H9 (cell line): ENCODE measurements at regions not wholly inside any gene's neighbourhood (a gene's known extent, or its start where the extent isn't known, plus 50 kb on each side); places are given as distances from the start of the nearest gene placed in this dataset.
"Not testable (repeated sequence)": the region's sequence is repeated elsewhere in the genome, so short reads cannot be mapped to it uniquely, and the experiment has no call there.

ENCODE experiments used
- DNase-seq: peaks from one replicate; pipeline ENCODE4 v3.0.0-alpha.2; 2017
- H2AFZ ChIP-seq: one replicate; pipeline ENCODE4 v1.6.1; 2013; ENCODE audit warnings: mild to moderate bottlenecking, low read length, control low read depth, moderate library complexity
- H2AK5ac ChIP-seq: 2 replicates; pipeline ENCODE4 v1.6.1; 2013; ENCODE audit warnings: low read length, control low read depth, mixed read lengths; ENCODE audit not compliant: insufficient read length
- H2BK120ac ChIP-seq: one replicate; pipeline ENCODE4 v1.6.1; 2013; ENCODE audit warnings: low read depth, mild to moderate bottlenecking, low read length, control low read depth, inconsistent platforms; ENCODE audit not compliant: poor library complexity, severe bottlenecking
- H2BK12ac ChIP-seq: 2 replicates; pipeline ENCODE4 v1.6.1; 2013; ENCODE audit warnings: low read length, control low read depth, mixed read lengths, low read depth; ENCODE audit not compliant: insufficient read length
- H2BK15ac ChIP-seq: 2 replicates; pipeline ENCODE4 v1.6.1; 2013; ENCODE audit warnings: low read depth, low read length, control low read depth
- H2BK20ac ChIP-seq: one replicate; pipeline ENCODE4 v1.6.1; 2013; ENCODE audit warnings: low read depth, mild to moderate bottlenecking, low read length, control low read depth, inconsistent platforms; ENCODE audit not compliant: poor library complexity, severe bottlenecking
- H2BK5ac ChIP-seq: 2 replicates; pipeline ENCODE4 v1.6.1; 2013; ENCODE audit warnings: low read length, control low read depth, mixed read lengths; ENCODE audit not compliant: insufficient read length
- H3K14ac ChIP-seq: 2 replicates; pipeline ENCODE4 v1.6.1; 2013; ENCODE audit warnings: low read length, control low read depth; ENCODE audit not compliant: insufficient read depth
- H3K18ac ChIP-seq: 2 replicates; pipeline ENCODE4 v1.6.1; 2013; ENCODE audit warnings: low read depth, mild to moderate bottlenecking, mixed read lengths, low read length, control low read depth; ENCODE audit not compliant: insufficient read length
- H3K23ac ChIP-seq: 2 replicates; pipeline ENCODE4 v1.6.1; 2013; ENCODE audit warnings: low read length, control low read depth, mixed read lengths, low read depth; ENCODE audit not compliant: insufficient read length
- H3K23me2 ChIP-seq: 2 replicates; pipeline ENCODE4 v1.6.1; 2013; ENCODE audit warnings: low read depth, mild to moderate bottlenecking, mixed read lengths, low read length, control low read depth; ENCODE audit not compliant: insufficient read length, poor library complexity, severe bottlenecking
- H3K27ac ChIP-seq: 2 replicates; pipeline ENCODE4 v1.5.1; 2013; ENCODE audit warnings: low read length, control low read depth, mixed read lengths, low read depth; ENCODE audit not compliant: insufficient read length
- H3K27me3 ChIP-seq: 2 replicates; pipeline ENCODE4 v1.6.1; 2013; ENCODE audit warnings: low read length, control low read depth, inconsistent platforms; ENCODE audit not compliant: insufficient read depth
- H3K4ac ChIP-seq: 2 replicates; pipeline ENCODE4 v1.6.1; 2013; ENCODE audit warnings: low read depth, mild to moderate bottlenecking, control low read depth, inconsistent platforms, low read length, moderate library complexity
- H3K4me1 ChIP-seq: 2 replicates; pipeline ENCODE4 v1.6.1; 2013; ENCODE audit warnings: low read length, control low read depth, inconsistent platforms; ENCODE audit not compliant: insufficient read depth
- H3K4me2 ChIP-seq: 2 replicates; pipeline ENCODE4 v1.6.1; 2013; ENCODE audit warnings: low read length, control low read depth, mixed read lengths; ENCODE audit not compliant: insufficient read length, insufficient read depth
- H3K56ac ChIP-seq: 2 replicates; pipeline ENCODE4 v1.6.1; 2013; ENCODE audit warnings: low read depth, mild to moderate bottlenecking, mixed read lengths, low read length, control low read depth; ENCODE audit not compliant: insufficient read length
- H3K79me1 ChIP-seq: 2 replicates; pipeline ENCODE4 v1.6.1; 2013; ENCODE audit warnings: low read depth, mild to moderate bottlenecking, moderate library complexity, low read length, control low read depth, inconsistent platforms; ENCODE audit not compliant: insufficient read depth, poor library complexity, severe bottlenecking
- H3K79me2 ChIP-seq: 2 replicates; pipeline ENCODE4 v1.6.1; 2013; ENCODE audit warnings: low read length, control low read depth, inconsistent platforms; ENCODE audit not compliant: insufficient read depth
- H3K9ac ChIP-seq: 2 replicates; pipeline ENCODE4 v1.6.1; 2013; ENCODE audit warnings: low read length, control low read depth, mixed read lengths; ENCODE audit not compliant: insufficient read length; ENCODE audit errors: extremely low read depth
- H3K9me3 ChIP-seq: one replicate; pipeline ENCODE4 v1.6.1; 2013; ENCODE audit warnings: low read depth, low read length, inconsistent platforms; ENCODE audit not compliant: control insufficient read depth
- H3T11ph ChIP-seq: one replicate; pipeline ENCODE4 v1.6.1; 2013; ENCODE audit warnings: mild to moderate bottlenecking, low read length, control low read depth, inconsistent platforms
- H4K20me1 ChIP-seq: one replicate; pipeline ENCODE4 v1.6.1; 2013; ENCODE audit not compliant: control insufficient read depth, insufficient read length, insufficient read depth
- H4K5ac ChIP-seq: 2 replicates; pipeline ENCODE4 v1.6.1; 2013; ENCODE audit warnings: low read depth, mild to moderate bottlenecking, mixed read lengths, low read length, control low read depth; ENCODE audit not compliant: insufficient read length
- H4K8ac ChIP-seq: replicated peaks from 2 replicates; pipeline ENCODE4 v1.6.1; 2013; ENCODE audit warnings: low read length, control low read depth, mixed read lengths, low read depth; ENCODE audit not compliant: insufficient read length
- H4K91ac ChIP-seq: 2 replicates; pipeline ENCODE4 v1.6.1; 2013; ENCODE audit warnings: low read depth, mild to moderate bottlenecking, moderate library complexity, mixed read lengths, low read length, control low read depth; ENCODE audit not compliant: insufficient read length
- H3K27ac Mint-ChIP-seq, 3 experiments: 2 replicates in 2 of 3; 3 replicates in 1 of 3; pipeline ENCODE4 v1.8.0; 2020 to 2021; ENCODE audit warnings: mixed read lengths in 3 of 3, mild to moderate bottlenecking in 1 of 3, moderate library complexity in 1 of 3
- H3K27me3 Mint-ChIP-seq: 2 replicates; pipeline ENCODE4 v1.8.0; 2021; ENCODE audit warnings: low read depth, mild to moderate bottlenecking, moderate library complexity, mixed read lengths
- H3K36me3 Mint-ChIP-seq, 3 experiments: 2 replicates in 2 of 3; 3 replicates in 1 of 3; pipeline ENCODE4 v1.8.0; 2020 to 2021; ENCODE audit warnings: low read depth in 3 of 3, mixed read lengths in 3 of 3; ENCODE audit not compliant: insufficient read depth in 1 of 3
- H3K4me1 Mint-ChIP-seq, 2 experiments: 2 replicates each; pipeline ENCODE4 v1.8.0; 2020; ENCODE audit warnings: mixed read lengths in 2 of 2
- H3K4me3 Mint-ChIP-seq, 2 experiments: 2 replicates in 1 of 2; 3 replicates in 1 of 2; pipeline ENCODE4 v1.8.0; 2020 to 2021; ENCODE audit warnings: mild to moderate bottlenecking in 2 of 2, mixed read lengths in 2 of 2, moderate library complexity in 1 of 2
- H3K9me3 Mint-ChIP-seq, 2 experiments: 2 replicates in 1 of 2; 3 replicates in 1 of 2; pipeline ENCODE4 v1.8.0; 2020; ENCODE audit warnings: mild to moderate bottlenecking in 2 of 2, mixed read lengths in 2 of 2, moderate library complexity in 1 of 2
- CTCF ChIP-seq: fragments of 200-600 bp; sonication (generic); conservative IDR thresholded peaks from 3 replicates; pipeline ENCODE4 v1.8.0; 2021; ENCODE audit warnings: antibody characterized with exemption, mild to moderate bottlenecking
- WGBS: extraction: QIAGEN DNeasy Blood & Tissue Kit; methylation state at CpG from one replicate; pipeline ENCODE4 v1.1.7; 2013; ENCODE audit warnings: missing lambda C conversion rate, low lambda C conversion rate, mixed read lengths; ENCODE audit not compliant: insufficient read length; ENCODE audit errors: extremely low coverage; 5-methylcytosine and 5-hydroxymethylcytosine counted together

GRCh38 chrX:95764972-95765451 lies 919.6 kb upstream of the DIAPH2 start:
- Histone ChIP-seq H2BK120ac (no peak overlapping the region), H3K9ac (no peak overlapping the region), H4K20me1 (no peaks in the 10 kb centered on the region), H3K14ac (no peak overlapping the region), H3K23me2 (no peaks in the 10 kb centered on the region), H3K4me2 (peak overlapping the region; percentile 60), H3K27ac (no peak overlapping the region), H3T11ph (no peak overlapping the region), H2BK12ac (no peak overlapping the region), H2BK15ac (no peak overlapping the region), H3K18ac (no peak overlapping the region), H2BK20ac (no peak overlapping the region), H3K56ac (no peak overlapping the region), H4K91ac (no peak overlapping the region), H3K27me3 (no peaks in the 10 kb centered on the region), H4K5ac (no peak overlapping the region), H3K4me1 (no peaks in the 10 kb centered on the region), H2AK5ac (no peak overlapping the region), H3K79me1 (no peaks in the 10 kb centered on the region), H3K23ac (no peak overlapping the region), H3K9me3 (no peaks in the 10 kb centered on the region), H3K4ac (no peak overlapping the region), H2BK5ac (no peak overlapping the region), H2AFZ (no peak overlapping the region), H3K79me2 (no peaks in the 10 kb centered on the region), H4K8ac (no peak overlapping the region)
- Mint-ChIP-seq H3K4me3 (peak overlapping the region; percentile 51 to 59; a peak in 3 of 5 replicates), H3K27ac (peak overlapping the region; percentile 81 to 97 (median 95); a peak in 6 of 7 replicates), H3K27me3 (no peaks in the 10 kb centered on the region), H3K36me3 (peaks cover 0 to under 1% (median 0%) of the 10 kb centered on the region in 3 experiments; a peak in 2 of 7 replicates), H3K4me1 (peaks cover 33 to 39% of the 10 kb centered on the region in 2 experiments), H3K9me3 (peaks cover 0 to under 1% of the 10 kb centered on the region in 2 experiments; a peak in 2 of 5 replicates)
- WGBS: no CpG with 5 or more reads among the region's 3 CpGs
- peak; percentile 87 for TF ChIP-seq CTCF
- DNase-seq: peak; percentile 63

GRCh38 chrX:95771198-95771597 lies 913.4 kb upstream of the DIAPH2 start:
- H3K79me1 ChIP-seq, H2AFZ ChIP-seq, H2AK5ac ChIP-seq, H3K23me2 ChIP-seq, H4K20me1 ChIP-seq, H3K4me1 ChIP-seq, H3K23ac ChIP-seq, H2BK12ac ChIP-seq, H4K8ac ChIP-seq, H3K56ac ChIP-seq, H2BK20ac ChIP-seq, H2BK15ac ChIP-seq, H2BK5ac ChIP-seq, H3K4me3 Mint-ChIP-seq, H3T11ph ChIP-seq, H3K79me2 ChIP-seq, H3K27ac ChIP-seq, H3K27ac Mint-ChIP-seq, H3K18ac ChIP-seq, H3K27me3 ChIP-seq, DNase-seq, H3K27me3 Mint-ChIP-seq, H3K4ac ChIP-seq, H4K5ac ChIP-seq, H3K9me3 ChIP-seq, H3K4me2 ChIP-seq, H2BK120ac ChIP-seq, H3K9ac ChIP-seq, H4K91ac ChIP-seq, H3K14ac ChIP-seq: not testable (repeated sequence)
- Mint-ChIP-seq H3K9me3 (peaks cover 9 to 11% of the 10 kb centered on the region in 2 experiments), H3K4me1 (peaks cover 10 to 13% of the 10 kb centered on the region in 2 experiments), H3K36me3 (peaks cover 0 to 13% (median 7%) of the 10 kb centered on the region in 3 experiments; a peak in 6 of 7 replicates)
- no CpG with 5 or more reads among the region's 6 CpGs for WGBS
